HFFc6 (cell line): ENCODE measurements at regions not wholly inside any gene's neighbourhood (a gene's known extent, or its start where the extent isn't known, plus 50 kb on each side); places are given as distances from the start of the nearest gene placed in this dataset.

Source experiments
- DNase-seq: peaks from one replicate; pipeline ENCODE4 v3.0.0-alpha.2; 2018
- H3K27ac Mint-ChIP-seq: 2 replicates; pipeline ENCODE4 v1.8.0; 2020; ENCODE audit warnings: mild to moderate bottlenecking, mixed read lengths
- H3K27me3 Mint-ChIP-seq: 2 replicates; pipeline ENCODE4 v1.8.0; 2021; ENCODE audit warnings: mild to moderate bottlenecking, moderate library complexity, mixed read lengths; ENCODE audit not compliant: insufficient read depth
- H3K36me3 Mint-ChIP-seq: 2 replicates; pipeline ENCODE4 v1.8.0; 2021; ENCODE audit warnings: low read depth, mixed read lengths
- H3K4me1 Mint-ChIP-seq: 2 replicates; pipeline ENCODE4 v1.8.0; 2020; ENCODE audit warnings: low read depth, mixed read lengths
- H3K4me3 Mint-ChIP-seq: 2 replicates; pipeline ENCODE4 v1.8.0; 2020; ENCODE audit warnings: mild to moderate bottlenecking, moderate library complexity, mixed read lengths
- H3K9me3 Mint-ChIP-seq: 2 replicates; pipeline ENCODE4 v1.8.0; 2020; ENCODE audit warnings: mild to moderate bottlenecking, mixed read lengths
- TF ChIP-seq, protein P1 (sequence below): fragments of 200-600 bp; sonication (generic); IDR thresholded peaks from 2 replicates; pipeline ENCODE4 v1.5.0; 2021; ENCODE audit warnings: antibody characterized with exemption, mild to moderate bottlenecking

DNA sequence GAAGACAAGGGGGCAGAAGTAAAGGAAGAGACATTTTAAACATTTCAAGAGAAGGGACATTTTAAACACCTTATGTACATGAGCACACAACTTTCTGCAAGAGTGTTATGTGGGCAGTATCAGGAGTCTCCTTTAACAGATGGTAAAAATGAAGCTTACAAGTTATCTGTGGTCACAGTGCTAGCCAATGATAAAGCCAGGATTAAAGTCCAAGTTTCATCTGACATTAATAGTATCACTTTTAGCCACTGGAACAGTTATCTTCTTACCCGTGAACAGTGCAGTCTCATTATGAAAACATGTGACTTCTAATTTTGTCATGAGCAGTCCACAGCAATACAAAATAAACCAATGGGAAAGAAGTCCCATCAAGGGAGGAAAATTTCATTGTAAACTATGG, 627.9 kb upstream of the AGA start:
- TF ChIP-seq, protein P1, sequence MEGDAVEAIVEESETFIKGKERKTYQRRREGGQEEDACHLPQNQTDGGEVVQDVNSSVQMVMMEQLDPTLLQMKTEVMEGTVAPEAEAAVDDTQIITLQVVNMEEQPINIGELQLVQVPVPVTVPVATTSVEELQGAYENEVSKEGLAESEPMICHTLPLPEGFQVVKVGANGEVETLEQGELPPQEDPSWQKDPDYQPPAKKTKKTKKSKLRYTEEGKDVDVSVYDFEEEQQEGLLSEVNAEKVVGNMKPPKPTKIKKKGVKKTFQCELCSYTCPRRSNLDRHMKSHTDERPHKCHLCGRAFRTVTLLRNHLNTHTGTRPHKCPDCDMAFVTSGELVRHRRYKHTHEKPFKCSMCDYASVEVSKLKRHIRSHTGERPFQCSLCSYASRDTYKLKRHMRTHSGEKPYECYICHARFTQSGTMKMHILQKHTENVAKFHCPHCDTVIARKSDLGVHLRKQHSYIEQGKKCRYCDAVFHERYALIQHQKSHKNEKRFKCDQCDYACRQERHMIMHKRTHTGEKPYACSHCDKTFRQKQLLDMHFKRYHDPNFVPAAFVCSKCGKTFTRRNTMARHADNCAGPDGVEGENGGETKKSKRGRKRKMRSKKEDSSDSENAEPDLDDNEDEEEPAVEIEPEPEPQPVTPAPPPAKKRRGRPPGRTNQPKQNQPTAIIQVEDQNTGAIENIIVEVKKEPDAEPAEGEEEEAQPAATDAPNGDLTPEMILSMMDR, result no peak
- no peaks in the 10 kb centered on the region for H3K4me1 Mint-ChIP-seq
- no peaks in the 10 kb centered on the region for H3K36me3 Mint-ChIP-seq
- H3K27ac Mint-ChIP-seq, result no peak overlapping the region
- no peak overlapping the region for H3K4me3 Mint-ChIP-seq
- no peaks in the 10 kb centered on the region for H3K27me3 Mint-ChIP-seq
- DNase-seq, result no peak
- H3K9me3 Mint-ChIP-seq, result no peaks in the 10 kb centered on the region

DNA sequence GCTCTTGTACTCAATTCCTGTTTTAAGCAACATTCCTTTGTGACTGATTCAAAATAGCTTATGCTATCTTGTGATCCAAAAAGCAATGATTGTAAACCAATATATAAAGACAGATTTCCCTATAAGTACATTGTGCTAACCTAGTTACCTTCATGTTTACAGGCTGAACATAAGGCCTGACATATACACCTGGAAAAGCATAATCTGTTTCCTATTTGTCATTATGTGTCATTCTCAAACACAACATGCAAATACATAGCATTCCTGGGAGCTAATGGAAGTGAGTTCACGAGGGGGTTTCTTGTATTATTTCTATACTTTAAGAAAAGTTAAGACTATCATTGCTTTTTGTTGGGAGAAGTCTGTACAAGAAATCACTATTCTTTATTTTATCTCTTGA, 638.1 kb upstream of the AGA start:
- Mint-ChIP-seq H3K4me1 (no peaks in the 10 kb centered on the region), H3K9me3 (no peaks in the 10 kb centered on the region), H3K27me3 (no peaks in the 10 kb centered on the region), H3K4me3 (no peak overlapping the region), H3K27ac (no peak overlapping the region), H3K36me3 (no peaks in the 10 kb centered on the region)
- TF ChIP-seq, protein P1, result no peak
- no peak for DNase-seq

DNA sequence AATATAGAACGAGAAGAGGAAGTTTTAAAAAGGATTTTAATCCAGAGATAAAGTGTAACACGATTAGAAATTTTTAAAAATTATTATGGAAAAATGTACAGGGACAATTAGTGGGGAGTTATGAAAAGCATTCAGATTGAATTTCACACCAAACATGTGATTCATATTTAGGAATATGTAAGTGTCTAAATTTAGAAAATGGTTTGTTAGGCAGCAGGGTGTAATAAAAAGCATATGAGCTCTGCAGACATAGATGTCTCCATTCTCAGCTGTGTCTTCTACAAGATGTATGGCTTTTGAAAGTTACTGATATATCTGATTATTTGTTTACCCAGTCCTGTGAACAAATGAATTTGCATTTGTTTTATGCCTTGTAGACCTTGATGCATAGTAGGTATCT, 638.9 kb upstream of the AGA start:
- Mint-ChIP-seq H3K4me3 (no peak overlapping the region), H3K27ac (no peak overlapping the region), H3K36me3 (no peaks in the 10 kb centered on the region), H3K4me1 (peaks cover 7% of the 10 kb centered on the region; the same call in 1 of the 2 replicates), H3K27me3 (peaks cover 2% of the 10 kb centered on the region; the same call in 1 of the 2 replicates), H3K9me3 (no peaks in the 10 kb centered on the region)
- TF ChIP-seq, protein P1, result no peak
- no peak for DNase-seq

DNA sequence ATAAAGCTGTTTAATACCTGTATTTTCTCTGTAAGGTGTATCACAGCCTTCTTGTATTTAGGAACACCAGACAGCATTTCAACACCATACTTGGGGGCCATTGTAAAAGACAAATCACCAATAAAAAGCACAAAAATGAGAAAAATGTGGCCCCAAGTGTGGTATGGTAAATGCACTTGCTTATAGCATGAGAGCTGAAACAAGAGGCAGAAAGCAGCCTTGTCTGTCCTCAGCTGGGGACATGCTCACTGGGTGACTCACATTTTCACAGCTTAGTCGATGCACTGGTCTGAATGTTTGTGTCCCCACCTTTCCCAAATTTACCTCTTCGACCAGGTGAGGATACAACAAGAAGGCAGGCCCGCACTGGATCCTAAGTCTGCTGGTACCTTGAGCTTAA, 639.7 kb upstream of the AGA start:
- Mint-ChIP-seq H3K27ac (no peak overlapping the region), H3K9me3 (no peaks in the 10 kb centered on the region), H3K4me1 (peaks cover 7% of the 10 kb centered on the region; the same call in 1 of the 2 replicates), H3K36me3 (no peaks in the 10 kb centered on the region), H3K4me3 (no peak overlapping the region), H3K27me3 (peaks cover 3% of the 10 kb centered on the region; the same call in 1 of the 2 replicates)
- TF ChIP-seq, protein P1, result no peak
- no peak for DNase-seq

DNA sequence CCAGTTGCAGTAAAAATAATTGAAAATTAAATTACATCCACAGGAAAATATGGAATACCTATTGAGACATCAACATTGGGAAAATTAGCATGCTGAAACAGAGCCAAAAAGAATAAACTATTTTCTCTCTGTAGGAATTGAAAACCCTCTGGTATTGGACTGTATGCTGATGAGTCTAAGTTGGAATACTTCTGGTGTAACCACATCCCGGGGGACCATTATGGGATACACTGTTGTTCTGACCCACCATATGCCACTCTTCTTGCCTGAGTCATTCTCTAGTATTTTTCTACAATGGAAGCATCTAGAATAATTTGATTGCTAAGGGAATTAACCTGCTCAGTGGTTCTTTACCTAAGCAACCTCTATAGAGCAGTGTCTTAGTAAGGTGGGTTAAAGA, 640.7 kb upstream of the AGA start:
- Mint-ChIP-seq H3K4me3 (no peak overlapping the region), H3K27ac (no peak overlapping the region), H3K27me3 (peaks cover 3% of the 10 kb centered on the region; the same call in 1 of the 2 replicates), H3K9me3 (no peaks in the 10 kb centered on the region), H3K4me1 (peaks cover 7% of the 10 kb centered on the region; the same call in 1 of the 2 replicates), H3K36me3 (no peaks in the 10 kb centered on the region)
- no peak for DNase-seq
- TF ChIP-seq, protein P1, result no peak

DNA sequence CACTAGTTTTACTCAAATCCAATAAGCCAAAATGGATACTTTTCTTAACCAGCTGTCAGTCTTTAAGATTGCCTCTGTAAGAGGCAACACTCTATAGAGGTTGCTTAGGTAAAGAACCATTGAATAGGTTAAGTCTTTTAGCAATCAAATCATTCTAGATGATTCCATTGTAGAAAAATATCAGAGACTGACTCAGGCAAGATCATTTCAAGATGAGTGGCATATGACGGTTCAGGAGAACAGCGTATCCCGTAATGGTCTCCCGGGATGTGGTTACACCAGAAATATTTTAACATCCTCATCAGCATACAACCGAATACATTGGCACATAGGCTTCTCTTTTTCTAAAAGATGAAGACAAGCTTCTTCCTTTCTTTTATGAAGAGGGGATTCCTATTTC, 641.7 kb upstream of the AGA start:
- Mint-ChIP-seq H3K4me1 (peaks cover 7% of the 10 kb centered on the region; the same call in 1 of the 2 replicates), H3K36me3 (no peaks in the 10 kb centered on the region), H3K27ac (no peak overlapping the region), H3K4me3 (no peak overlapping the region), H3K9me3 (no peaks in the 10 kb centered on the region), H3K27me3 (peaks cover 3% of the 10 kb centered on the region; the same call in 1 of the 2 replicates)
- DNase-seq, result no peak
- TF ChIP-seq, protein P1, result no peak
